SU-DHL-6 (cell line): ENCODE measurements at regions not wholly inside any gene's neighbourhood (a gene's known extent, or its start where the extent isn't known, plus 50 kb on each side); places are given as distances from the start of the nearest gene placed in this dataset.

ENCODE experiments used
- H2AFZ ChIP-seq: fragments of 200-600 bp; sonication (generic); 2 replicates; pipeline ENCODE4 v1.6.1; 2014; ENCODE audit warnings: low read depth, mild to moderate bottlenecking, moderate library complexity, mixed read lengths, antibody characterized with exemption, low read length; ENCODE audit not compliant: severe bottlenecking
- H3F3A ChIP-seq: fragments of 200-600 bp; shearing (Covaris generic); 2 replicates; pipeline ENCODE4 v1.6.0; 2016; ENCODE audit warnings: antibody characterized with exemption, mild to moderate bottlenecking; ENCODE audit not compliant: insufficient read depth
- H3K27ac ChIP-seq: fragments of 200-600 bp; sonication (generic); 2 replicates; pipeline ENCODE4 v1.5.1; 2016; ENCODE audit warnings: low read depth, mild to moderate bottlenecking, low read length, moderate library complexity, mixed read lengths
- H3K27me3 ChIP-seq: fragments of 200-600 bp; sonication (generic), shearing (Covaris generic); 2 replicates; pipeline ENCODE4 v1.6.0; 2014; ENCODE audit warnings: mild to moderate bottlenecking, low read length
- H3K36me3 ChIP-seq: fragments of 200-600 bp; sonication (generic); 2 replicates; pipeline ENCODE4 v1.6.1; 2014; ENCODE audit warnings: mild to moderate bottlenecking, low read length, mixed read lengths
- H3K4me2 ChIP-seq: fragments of 300-600, 200-600 bp; shearing (Covaris generic), sonication (generic); 2 replicates; pipeline ENCODE4 v1.6.0; 2014; ENCODE audit warnings: low read length, low read depth, mild to moderate bottlenecking; ENCODE audit not compliant: poor library complexity, severe bottlenecking
- H3K4me3 ChIP-seq: fragments of 200-600 bp; sonication (generic); 2 replicates; pipeline ENCODE4 v1.5.1; 2014; ENCODE audit warnings: antibody characterized with exemption, low read length, mild to moderate bottlenecking, mixed read lengths; ENCODE audit not compliant: insufficient read depth, poor library complexity, severe bottlenecking
- H3K79me2 ChIP-seq: fragments of 200-600 bp; sonication (generic); 2 replicates; pipeline ENCODE4 v1.6.1; 2014; ENCODE audit warnings: mild to moderate bottlenecking, low read length, moderate library complexity; ENCODE audit not compliant: insufficient read depth
- H3K9ac ChIP-seq: fragments of 200-600 bp; sonication (generic); 2 replicates; pipeline ENCODE4 v1.7.0; 2014; ENCODE audit warnings: mild to moderate bottlenecking, low read length
- H3K9me2 ChIP-seq: fragments of 200-600 bp; sonication (generic); replicated peaks from 2 replicates; pipeline ENCODE4 v1.6.1; 2014; ENCODE audit warnings: low read length; ENCODE audit not compliant: insufficient read depth
- H3K9me3 ChIP-seq: fragments of 200-600 bp; sonication (generic); 2 replicates; pipeline ENCODE4 v1.6.1; 2014; ENCODE audit warnings: low read length, mixed read lengths; ENCODE audit not compliant: insufficient read depth
- H4K20me1 ChIP-seq: fragments of 200-600 bp; sonication (generic); 2 replicates; pipeline ENCODE4 v1.6.1; 2014; ENCODE audit warnings: low read depth, mild to moderate bottlenecking, antibody characterized with exemption, low read length, moderate library complexity, mixed read lengths
- CTCF ChIP-seq: fragments of 200-600 bp; sonication (generic); IDR thresholded peaks from one replicate; pipeline ENCODE4 v1.5.1; 2017; ENCODE audit warnings: antibody characterized with exemption, mild to moderate bottlenecking, low read length, moderate library complexity; ENCODE audit not compliant: insufficient read depth, poor library complexity, severe bottlenecking
- EZH2phosphoT487 ChIP-seq: fragments of 200-600 bp; sonication (generic), shearing (Covaris generic); conservative IDR thresholded peaks from 2 replicates; pipeline ENCODE4 v1.6.1; 2018; ENCODE audit warnings: mild to moderate bottlenecking, antibody characterized with exemption, low read length, moderate library complexity, mixed read lengths

GRCh38 chr15:70524470-70524869 lies 238.9 kb downstream of the UACA start:
- Histone ChIP-seq H2AFZ (no peak overlapping the region), H3K4me2 (no peak overlapping the region), H3K4me3 (no peak overlapping the region), H3K36me3 (no peaks in the 10 kb centered on the region), H3F3A (no peaks in the 10 kb centered on the region), H3K9ac (no peak overlapping the region), H4K20me1 (no peaks in the 10 kb centered on the region), H3K9me3 (no peaks in the 10 kb centered on the region), H3K79me2 (no peaks in the 10 kb centered on the region), H3K9me2 (no peaks in the 10 kb centered on the region), H3K27me3 (no peaks in the 10 kb centered on the region), H3K27ac (no peak overlapping the region)
- TF ChIP-seq EZH2phosphoT487: no peak
- TF ChIP-seq CTCF: no peak

- Histone ChIP-seq H3K4me2 (no peak overlapping the region), H2AFZ (no peak overlapping the region), H3K9ac (no peak overlapping the region), H3K4me3 (no peak overlapping the region), H3K27me3 (no peaks in the 10 kb centered on the region), H3K9me2 (no peaks in the 10 kb centered on the region), H3K9me3 (no peaks in the 10 kb centered on the region), H3F3A (no peaks in the 10 kb centered on the region), H3K36me3 (no peaks in the 10 kb centered on the region), H4K20me1 (no peaks in the 10 kb centered on the region), H3K79me2 (no peaks in the 10 kb centered on the region), H3K27ac (no peak overlapping the region)
- TF ChIP-seq CTCF (no peak), EZH2phosphoT487 (no peak)
Measured at GRCh38 chr15:70523616-70524015, 239.7 kb downstream of the UACA start.

DNA sequence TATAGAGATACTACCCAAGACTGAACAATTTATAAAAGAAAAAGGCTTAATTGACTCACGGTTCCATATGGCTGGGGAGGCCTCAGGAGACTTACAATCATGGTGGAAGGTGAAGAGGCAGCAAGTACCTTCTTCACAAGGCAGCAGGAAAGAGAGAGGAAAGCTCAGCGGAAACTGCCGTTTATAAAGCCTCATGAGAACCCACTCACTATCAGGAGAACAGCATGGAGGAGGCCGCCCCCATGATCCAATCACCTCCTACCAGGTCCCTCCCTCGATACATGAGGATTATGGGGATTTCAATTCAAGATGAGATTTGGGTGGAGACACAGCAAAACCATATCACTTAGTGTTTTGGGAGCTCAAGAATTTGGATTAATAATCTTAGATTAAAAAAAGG lies 240.2 kb downstream of the UACA start:
- no peaks in the 10 kb centered on the region for H3K9me3 ChIP-seq
- no peak overlapping the region for H3K27ac ChIP-seq
- no peak overlapping the region for H2AFZ ChIP-seq
- H3K79me2 ChIP-seq: no peaks in the 10 kb centered on the region
- H3K36me3 ChIP-seq: no peaks in the 10 kb centered on the region
- TF ChIP-seq EZH2phosphoT487 (no peak), CTCF (no peak)
- no peaks in the 10 kb centered on the region for H3K27me3 ChIP-seq
- H3F3A ChIP-seq: no peaks in the 10 kb centered on the region
- no peak overlapping the region for H3K4me3 ChIP-seq
- H3K9me2 ChIP-seq: no peaks in the 10 kb centered on the region
- no peak overlapping the region for H3K4me2 ChIP-seq
- no peak overlapping the region for H3K9ac ChIP-seq
- no peaks in the 10 kb centered on the region for H4K20me1 ChIP-seq
